T follicular helper cell (primary cell): ENCODE measurements at regions not wholly inside any gene's neighbourhood (a gene's known extent, or its start where the extent isn't known, plus 50 kb on each side); places are given as distances from the start of the nearest gene placed in this dataset.
"Not testable (repeated sequence)": the region's sequence is repeated elsewhere in the genome, so short reads cannot be mapped to it uniquely, and the experiment has no call there.

Experiments
- DNase-seq: peaks from one replicate; pipeline ENCODE4 v3.0.0-alpha.2; 2020; ENCODE audit warnings: low read depth

GRCh38 chrX:13223868-13224567, 95.8 kb downstream of the ATXN3L start:
- no peak for DNase-seq

GRCh38 chrX:13220916-13221315, 98.9 kb downstream of the ATXN3L start:
- DNase-seq = no peak

- DNase-seq = no peak
Measured at GRCh38 chrX:13219991-13220764, 99.7 kb downstream of the ATXN3L start.

GRCh38 chrX:13218758-13219157, 101.1 kb downstream of the ATXN3L start:
- no peak for DNase-seq

GRCh38 chrX:13216139-13216538, 103.7 kb downstream of the ATXN3L start:
- DNase-seq = no peak

GRCh38 chrX:13215729-13216128, 104.1 kb downstream of the ATXN3L start:
- DNase-seq = no peak

GRCh38 chrX:13212191-13212651, 107.6 kb downstream of the ATXN3L start:
- DNase-seq = no peak

GRCh38 chrX:13210142-13210541, 109.7 kb downstream of the ATXN3L start:
- not testable (repeated sequence) for DNase-seq

- DNase-seq = not testable (repeated sequence)
Measured at GRCh38 chrX:13209704-13210103, 110.1 kb downstream of the ATXN3L start.

- no peak for DNase-seq
Measured at GRCh38 chrX:13208281-13208935, 111.4 kb downstream of the ATXN3L start.

GRCh38 chrX:13203271-13203670, 116.6 kb downstream of the ATXN3L start:
- no peak for DNase-seq

GRCh38 chrX:13201605-13202219, 118.1 kb downstream of the ATXN3L start:
- DNase-seq = no peak

- DNase-seq = no peak
Measured at GRCh38 chrX:13200398-13200797, 119.5 kb downstream of the ATXN3L start.

- DNase-seq = no peak
Measured at GRCh38 chrX:13198762-13199064, 121.1 kb downstream of the ATXN3L start.

GRCh38 chrX:13198056-13198761, 121.6 kb downstream of the ATXN3L start:
- DNase-seq = no peak

- DNase-seq = no peak
Measured at GRCh38 chrX:13196782-13197181, 123.1 kb downstream of the ATXN3L start.

GRCh38 chrX:13195340-13195739, 124.5 kb downstream of the ATXN3L start:
- no peak for DNase-seq

- no peak for DNase-seq
Measured at GRCh38 chrX:13194291-13195103, 125.4 kb downstream of the ATXN3L start.

GRCh38 chrX:13190051-13190450, 129.8 kb downstream of the ATXN3L start:
- DNase-seq = no peak

- DNase-seq = no peak
Measured at GRCh38 chrX:13189380-13189779, 130.5 kb downstream of the ATXN3L start.

GRCh38 chrX:13188731-13189309, 131.0 kb downstream of the ATXN3L start:
- no peak for DNase-seq
